ENCODE measurements at regions not wholly inside any gene's neighbourhood (a gene's known extent, or its start where the extent isn't known, plus 50 kb on each side); places are given as distances from the start of the nearest gene placed in this dataset.

GRCh38 chr13:109646423-109646822, 140.0 kb downstream of the IRS2 start (continued):
- TF ChIP-seq ZNF274 (IDR thresholded peaks at IDR 0.05; ENCODE audit: low read length): no peak
- no peak for TF ChIP-seq ZNF274 (tag by site-specific recombination; IDR thresholded peaks at IDR 0.05; ENCODE audit: borderline replicate concordance)
- no peak for TF ChIP-seq MEIS1 (CRISPR knock-in tag; IDR thresholded peaks at IDR 0.05; ENCODE audit: borderline replicate concordance)
- TF ChIP-seq SALL2 (tag by site-specific recombination; IDR thresholded peaks at IDR 0.05; ENCODE audit: borderline replicate concordance): no peak
- no peak for TF ChIP-seq ZNF76 (tag by site-specific recombination; IDR thresholded peaks at IDR 0.05; ENCODE audit: borderline replicate concordance, low read depth)

- no peak for TF ChIP-seq ZNF555 (tag by site-specific recombination; conservative IDR thresholded peaks at IDR 0.05)
- no peak for TF ChIP-seq ZFHX2 (tag by site-specific recombination; conservative IDR thresholded peaks at IDR 0.05)
- Histone ChIP-seq H3K4me1 (ENCODE audit: control insufficient read depth, insufficient read depth, low read length) (no peaks in the 10 kb centered on the region), H3K4me3 (ENCODE audit: low read depth, low read length) (no peak overlapping the region), H3K27ac (ENCODE audit: extremely low read depth, low read depth, low read length) (no peak overlapping the region), H3K36me3 (ENCODE audit: control insufficient read depth in 2 of 2, insufficient read depth in 1 of 2, low read length in 2 of 2) (no peaks in the 10 kb centered on the region), H3K9me3 (ENCODE audit: control insufficient read depth, insufficient read depth, low read depth, low read length) (no peaks in the 10 kb centered on the region)
- POLR2A ChIA-PET: no interaction called here
- CTCF ChIA-PET: interaction anchor here (0.6 kb wide), 1 partner anchor 490 kb away, joined by 4 read pairs; no protein-coding TSS in a partner anchor
These were observed 140.6 kb downstream of the IRS2 start for GRCh38 chr13:109645831-109646230.

GRCh38 chr13:109644956-109645355, 141.4 kb downstream of the IRS2 start:
- ChIA-PET POLR2A (no interaction called here), CTCF (interaction anchor here (0.6 kb wide), 1 partner anchor 18 kb away, joined by 3 read pairs; no protein-coding TSS in a partner anchor)
- TF ChIP-seq ZNF394 (tag by site-specific recombination; IDR thresholded peaks at IDR 0.05; ENCODE audit: borderline replicate concordance): no peak
- no peak for TF ChIP-seq GLI4 (tag by site-specific recombination; IDR thresholded peaks at IDR 0.05)
- TF ChIP-seq SP3 (tag by site-specific recombination; IDR thresholded peaks at IDR 0.05): no peak
- no peak for TF ChIP-seq INSM2 (tag by site-specific recombination; IDR thresholded peaks at IDR 0.05)
- no peak for TF ChIP-seq ZSCAN5A (tag by site-specific recombination; IDR thresholded peaks at IDR 0.05)
- no peak for TF ChIP-seq ZNF626 (tag by site-specific recombination; IDR thresholded peaks at IDR 0.05)
- no peak for TF ChIP-seq ZNF266 (tag by site-specific recombination; IDR thresholded peaks at IDR 0.05; ENCODE audit: low read depth)
- no peak for TF ChIP-seq ZNF175 (tag by site-specific recombination; IDR thresholded peaks at IDR 0.05)
- TF ChIP-seq PRDM6 (tag by site-specific recombination; IDR thresholded peaks at IDR 0.05): no peak
- no peak for TF ChIP-seq ZNF791 (tag by site-specific recombination; IDR thresholded peaks at IDR 0.05)
- TF ChIP-seq ELK4 (IDR thresholded peaks at IDR 0.05; ENCODE audit: borderline replicate concordance, low read depth, low read length): no peak
- TF ChIP-seq ZNF404 (tag by site-specific recombination; IDR thresholded peaks at IDR 0.05): no peak
- TF ChIP-seq HIC1 (tag by site-specific recombination; IDR thresholded peaks at IDR 0.05): no peak
- no peak for TF ChIP-seq ZSCAN30 (tag by site-specific recombination; IDR thresholded peaks at IDR 0.05)
- TF ChIP-seq ZBTB26 (tag by site-specific recombination; optimal IDR thresholded peaks at IDR 0.05): no peak
- no peak for TF ChIP-seq SP7 (tag by site-specific recombination; IDR thresholded peaks at IDR 0.05)
- H3K27ac ChIP-seq (ENCODE audit: extremely low read depth, low read depth, low read length): no peak overlapping the region
- H3K4me1 ChIP-seq (ENCODE audit: control insufficient read depth, insufficient read depth, low read length): no peaks in the 10 kb centered on the region
- no peaks in the 10 kb centered on the region for H3K36me3 ChIP-seq (ENCODE audit: control insufficient read depth in 2 of 2, insufficient read depth in 1 of 2, low read length in 2 of 2)
- H3K4me3 ChIP-seq (ENCODE audit: low read depth, low read length): no peak overlapping the region
- no peaks in the 10 kb centered on the region for H3K9me3 ChIP-seq (ENCODE audit: control insufficient read depth, insufficient read depth, low read depth, low read length)
